H1 (cell line): ENCODE measurements at regions not wholly inside any gene's neighbourhood (a gene's known extent, or its start where the extent isn't known, plus 50 kb on each side); places are given as distances from the start of the nearest gene placed in this dataset.

Experiments used
- CTCF ChIA-PET: fragments of 300-600 bp; sonication (Branson Sonifier 250); formaldehyde crosslinking; loops from one replicate; lab custom pipeline; 2021; ENCODE audit not compliant: partially characterized antibody; lab: Charles Lee
- POLR2A ChIA-PET: fragments of 300-600 bp; sonication (Branson Sonifier 250); formaldehyde crosslinking; loops from one replicate; lab custom pipeline; 2021; ENCODE audit warnings: inconsistent platforms; ENCODE audit not compliant: partially characterized antibody; lab: Charles Lee
- DNase-seq, 2 experiments: peaks; one replicate each; pipeline versions ENCODE4 v3.0.0 to v3.0.0-alpha.2; 2010 to 2022; ENCODE audit warnings: low spot score in 2 of 2, low read depth in 1 of 2, mixed read lengths in 1 of 2
- FAIRE-seq: peaks from 2 replicates; lab custom pipeline; 2011; peaks lifted over from hg19 to GRCh38; lab: Jason Lieb, UNC
- H2AFZ ChIP-seq: 2 replicates; pipeline ENCODE4 v1.8.1; 2012; ENCODE audit warnings: low read length, inconsistent platforms
- H2AK5ac ChIP-seq: 2 replicates; pipeline ENCODE4 v1.6.1; 2013; ENCODE audit warnings: low read depth, low read length
- H2BK120ac ChIP-seq: replicated peaks from 2 replicates; pipeline ENCODE3; 2013; ENCODE audit warnings: low read depth, low read length, inconsistent platforms
- H2BK12ac ChIP-seq: 2 replicates; pipeline ENCODE4 v1.6.1; 2013; ENCODE audit warnings: low read depth, low read length
- H2BK15ac ChIP-seq: 2 replicates; pipeline ENCODE4 v1.6.1; 2013; ENCODE audit warnings: low read length
- H2BK20ac ChIP-seq: 2 replicates; pipeline ENCODE4 v1.6.1; 2013; ENCODE audit warnings: low read length
- H2BK5ac ChIP-seq: 2 replicates; pipeline ENCODE4 v1.6.1; 2013; ENCODE audit warnings: low read depth, low read length
- H3K14ac ChIP-seq: 2 replicates; pipeline ENCODE4 v1.6.1; 2013; ENCODE audit warnings: inconsistent platforms; ENCODE audit not compliant: insufficient read length
- H3K18ac ChIP-seq: 2 replicates; pipeline ENCODE4 v1.6.1; 2013; ENCODE audit warnings: low read length; ENCODE audit errors: extremely low read depth
- H3K23ac ChIP-seq: 2 replicates; pipeline ENCODE4 v1.6.1; 2013; ENCODE audit warnings: inconsistent platforms; ENCODE audit not compliant: insufficient read length
- H3K23me2 ChIP-seq: 2 replicates; pipeline ENCODE4 v1.6.1; 2013; ENCODE audit warnings: low read depth, low read length
- H3K27ac ChIP-seq: 2 replicates; pipeline ENCODE4 v1.6.1; 2011; ENCODE audit warnings: low read depth, low read length, inconsistent platforms
- H3K27me3 ChIP-seq, 4 experiments: replicated peaks in 1 of 4; 1 replicate in 1 of 4; 2 replicates in 3 of 4; pipeline versions ENCODE4 v1.6.1 to v1.8.1; 2011 to 2013; ENCODE audit warnings: low read length in 3 of 4, mild to moderate bottlenecking in 3 of 4, inconsistent platforms in 2 of 4, mixed read lengths in 2 of 4, moderate library complexity in 1 of 4; ENCODE audit not compliant: control insufficient read depth in 3 of 4, insufficient read depth in 3 of 4; ENCODE audit errors: extremely low read depth in 1 of 4
- H3K36me3 ChIP-seq, 4 experiments: 2 replicates each; pipeline versions ENCODE4 v1.6.1 to v1.8.1; 2011 to 2013; ENCODE audit warnings: mild to moderate bottlenecking in 4 of 4, low read length in 3 of 4, moderate library complexity in 2 of 4, control low read depth in 1 of 4, inconsistent platforms in 1 of 4; ENCODE audit not compliant: insufficient read depth in 4 of 4, control insufficient read depth in 2 of 4
- H3K4ac ChIP-seq: replicated peaks from 2 replicates; pipeline ENCODE3; 2013; ENCODE audit warnings: low read length, low read depth, mixed read lengths, inconsistent platforms; ENCODE audit not compliant: insufficient read length
- H3K4me1 ChIP-seq, 4 experiments: replicated peaks in 1 of 4; 1 replicate in 1 of 4; 2 replicates in 3 of 4; pipeline versions ENCODE4 v1.6.1 to v1.8.1; 2011 to 2013; ENCODE audit warnings: low read length in 3 of 4, inconsistent platforms in 2 of 4, mixed read lengths in 1 of 4; ENCODE audit not compliant: insufficient read depth in 4 of 4, control insufficient read depth in 3 of 4
- H3K4me2 ChIP-seq, 2 experiments: 2 replicates each; pipeline versions ENCODE4 v1.6.1 to v1.8.1; 2011 to 2013; ENCODE audit warnings: low read depth in 2 of 2, low read length in 2 of 2, control low read depth in 1 of 2, inconsistent platforms in 1 of 2, mild to moderate bottlenecking in 1 of 2; ENCODE audit not compliant: insufficient read depth in 1 of 2
- H3K4me3 ChIP-seq, 4 experiments: fragments of 200-600, 300-600 bp in 1 of 4; sonication (generic), shearing (Covaris generic), sonication (Bioruptor Twin) in 1 of 4; 2 replicates each; pipeline versions ENCODE4 v1.5.1 to v1.8.1; 2011 to 2016; ENCODE audit warnings: low read length in 4 of 4, low read depth in 3 of 4, control low read depth in 2 of 4, inconsistent platforms in 2 of 4, mild to moderate bottlenecking in 2 of 4, mixed read lengths in 1 of 4, moderate library complexity in 1 of 4; ENCODE audit not compliant: insufficient read depth in 2 of 4; ENCODE audit errors: extremely low read depth in 1 of 4
- H3K56ac ChIP-seq: replicated peaks from 2 replicates; pipeline ENCODE3; 2013; ENCODE audit warnings: low read depth, mild to moderate bottlenecking, mixed read lengths, low read length, inconsistent platforms; ENCODE audit not compliant: insufficient read length
- H3K79me1 ChIP-seq: 2 replicates; pipeline ENCODE4 v1.6.1; 2013; ENCODE audit warnings: low read depth, low read length, control low read depth
- H3K79me2 ChIP-seq, 2 experiments: 2 replicates each; pipeline versions ENCODE4 v1.6.1 to v1.8.1; 2012 to 2013; ENCODE audit warnings: low read length in 2 of 2, mild to moderate bottlenecking in 2 of 2, inconsistent platforms in 1 of 2; ENCODE audit not compliant: insufficient read depth in 2 of 2, control insufficient read depth in 1 of 2
- H3K9ac ChIP-seq, 4 experiments: replicated peaks in 1 of 4; 1 replicate in 1 of 4; 2 replicates in 3 of 4; pipeline versions ENCODE4 v1.6.1 to v1.8.1; 2011 to 2013; ENCODE audit warnings: low read depth in 3 of 4, low read length in 3 of 4, control low read depth in 2 of 4, mild to moderate bottlenecking in 2 of 4, moderate library complexity in 2 of 4, inconsistent platforms in 1 of 4; ENCODE audit errors: extremely low read depth in 1 of 4
- H3K9me3 ChIP-seq, 2 experiments: 2 replicates each; pipeline versions ENCODE4 v1.6.1 to v1.8.1; 2012 to 2013; ENCODE audit warnings: mild to moderate bottlenecking in 2 of 2, moderate library complexity in 2 of 2, control low read depth in 1 of 2, inconsistent platforms in 1 of 2, low read depth in 1 of 2, low read length in 1 of 2, mixed read lengths in 1 of 2; ENCODE audit not compliant: insufficient read depth in 2 of 2
- H4K20me1 ChIP-seq, 2 experiments: replicated peaks in 1 of 2; 2 replicates each; pipeline versions ENCODE3 to v1.8.1; 2011 to 2013; ENCODE audit warnings: inconsistent platforms in 2 of 2, low read length in 2 of 2, mild to moderate bottlenecking in 1 of 2; ENCODE audit not compliant: insufficient read depth in 2 of 2, control insufficient read depth in 1 of 2
- H4K5ac ChIP-seq: 2 replicates; pipeline ENCODE4 v1.6.1; 2013; ENCODE audit warnings: low read length, low read depth, mixed read lengths, inconsistent platforms; ENCODE audit not compliant: insufficient read length
- H4K8ac ChIP-seq: 2 replicates; pipeline ENCODE4 v1.8.0; 2013; ENCODE audit warnings: mild to moderate bottlenecking, moderate library complexity, low read length, inconsistent platforms; ENCODE audit not compliant: insufficient read depth; ENCODE audit errors: extremely low read depth
- H4K91ac ChIP-seq: replicated peaks from 2 replicates; pipeline ENCODE3; 2013; ENCODE audit warnings: low read length, mixed read lengths, inconsistent platforms; ENCODE audit not compliant: insufficient read length
- CEBPB ChIP-seq: IDR thresholded peaks from 2 replicates; pipeline ENCODE4 v1.6.1; 2012; ENCODE audit warnings: low read depth, low read length
- GTF2F1 ChIP-seq: IDR thresholded peaks from 2 replicates; pipeline ENCODE4 v1.6.1; 2012; ENCODE audit warnings: low read depth, low read length, improper control_type of control experiment, borderline replicate concordance

DNA sequence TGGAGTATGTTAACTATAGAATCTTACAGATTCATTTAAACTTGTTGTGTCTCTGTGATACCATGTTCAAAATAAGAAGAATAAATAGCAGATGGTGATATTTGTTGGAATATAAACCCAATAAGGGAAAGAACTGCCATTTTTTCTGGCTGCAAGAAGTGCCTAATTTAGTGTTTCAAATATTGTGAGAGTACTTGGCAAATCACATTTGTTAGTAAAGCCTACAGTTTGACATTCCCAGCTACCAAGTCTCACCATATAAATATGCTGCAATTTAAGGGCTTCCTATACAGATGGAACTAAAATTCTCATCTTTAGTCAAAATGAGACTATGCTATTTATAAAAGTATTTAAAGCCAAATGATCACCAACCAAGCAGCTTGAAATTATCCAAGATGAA is 96.0 kb upstream of the WDFY3 start:
- POLR2A ChIA-PET, result no interaction called here
- H3K79me2 ChIP-seq, result no peaks in the 10 kb centered on the region
- no peak for FAIRE-seq

More for the DNA sequence above, 96.0 kb upstream of the WDFY3 start:
- Histone ChIP-seq H4K91ac (no peak overlapping the region), H2BK5ac (no peak overlapping the region), H4K20me1 (no peaks in the 10 kb centered on the region), H2AFZ (no peak overlapping the region), H2BK15ac (no peak overlapping the region), H2BK20ac (no peak overlapping the region), H3K4ac (no peak overlapping the region), H3K27ac (no peak overlapping the region), H3K27me3 (no peaks in the 10 kb centered on the region), H2BK12ac (no peak overlapping the region), H2AK5ac (no peak overlapping the region), H3K4me3 (no peak overlapping the region), H3K4me1 (no peaks in the 10 kb centered on the region; a peak in 1 of 7 replicates), H3K9me3 (no peaks in the 10 kb centered on the region), H3K4me2 (no peak overlapping the region), H2BK120ac (no peak overlapping the region), H3K23me2 (no peaks in the 10 kb centered on the region), H3K79me1 (no peaks in the 10 kb centered on the region), H4K5ac (no peak overlapping the region), H3K56ac (no peak overlapping the region), H4K8ac (no peak overlapping the region), H3K36me3 (no peaks in the 10 kb centered on the region), H3K14ac (no peak overlapping the region), H3K9ac (no peak overlapping the region), H3K23ac (no peak overlapping the region), H3K18ac (no peak overlapping the region)
- CTCF ChIA-PET, result interaction anchor here (0.8 to 1.4 kb wide), 2 partner anchors 21 to 65 kb away, joined by 3 to 6 read pairs; no protein-coding TSS in a partner anchor
- no peak for TF ChIP-seq CEBPB
- TF ChIP-seq GTF2F1, result no peak
- no peak for DNase-seq
